Astrocyte (in vitro differentiated cells and primary cell): ENCODE measurements at regions not wholly inside any gene's neighbourhood (a gene's known extent, or its start where the extent isn't known, plus 50 kb on each side); places are given as distances from the start of the nearest gene placed in this dataset.

Experiments
- DNase-seq: peaks from one replicate; pipeline ENCODE4 v3.0.0-alpha.2; 2010; ENCODE audit warnings: low read depth
- FAIRE-seq: peaks from 2 replicates; lab custom pipeline; 2011; peaks lifted over from hg19 to GRCh38; lab: Jason Lieb, UNC
- H2AFZ ChIP-seq: 2 replicates; pipeline ENCODE4 v1.6.0; 2012; ENCODE audit warnings: low read depth, low read length, inconsistent platforms
- H3K27ac ChIP-seq: 2 replicates; pipeline ENCODE4 v1.5.1; 2011; ENCODE audit warnings: low read depth, low read length, inconsistent platforms
- H3K27me3 ChIP-seq: 2 replicates; pipeline ENCODE4 v1.6.0; 2011; ENCODE audit warnings: low read length, inconsistent platforms; ENCODE audit not compliant: insufficient read depth
- H3K36me3 ChIP-seq: 2 replicates; pipeline ENCODE4 v1.5.1; 2011; ENCODE audit warnings: low read length, inconsistent platforms; ENCODE audit not compliant: insufficient read depth
- H3K4me1 ChIP-seq: 2 replicates; pipeline ENCODE4 v1.5.1; 2011; ENCODE audit warnings: low read length, inconsistent platforms; ENCODE audit not compliant: insufficient read depth
- H3K4me2 ChIP-seq: 2 replicates; pipeline ENCODE4 v1.6.0; 2012; ENCODE audit warnings: low read length, inconsistent platforms
- H3K4me3 ChIP-seq: 2 replicates; pipeline ENCODE4 v1.5.1; 2011; ENCODE audit warnings: low read depth, mild to moderate bottlenecking, low read length, inconsistent platforms; ENCODE audit not compliant: insufficient read depth
- H3K79me2 ChIP-seq: 2 replicates; pipeline ENCODE4 v1.6.0; 2012; ENCODE audit warnings: mild to moderate bottlenecking, low read length, inconsistent platforms; ENCODE audit not compliant: insufficient read depth
- H3K9ac ChIP-seq: 2 replicates; pipeline ENCODE4 v1.6.0; 2012; ENCODE audit warnings: mild to moderate bottlenecking, low read length, inconsistent platforms
- H3K9me3 ChIP-seq: 2 replicates; pipeline ENCODE4 v1.5.1; 2012; ENCODE audit warnings: low read depth, mild to moderate bottlenecking, low read length, inconsistent platforms; ENCODE audit not compliant: insufficient read depth
- H4K20me1 ChIP-seq: 2 replicates; pipeline ENCODE4 v1.6.0; 2012; ENCODE audit warnings: low read length, inconsistent platforms; ENCODE audit not compliant: insufficient read depth
- H3K27ac Mint-ChIP-seq: one replicate; pipeline ENCODE4 v1.8.0; 2021; ENCODE audit warnings: mild to moderate bottlenecking, mixed read lengths; ENCODE audit not compliant: unreplicated experiment
- H3K27me3 Mint-ChIP-seq: one replicate; pipeline ENCODE4 v1.8.0; 2021; ENCODE audit warnings: low read depth, mixed read lengths; ENCODE audit not compliant: unreplicated experiment
- H3K36me3 Mint-ChIP-seq: one replicate; pipeline ENCODE4 v1.8.0; 2021; ENCODE audit warnings: low read depth, mixed read lengths; ENCODE audit not compliant: unreplicated experiment
- H3K4me1 Mint-ChIP-seq: one replicate; pipeline ENCODE4 v1.8.0; 2021; ENCODE audit warnings: low read depth, mixed read lengths; ENCODE audit not compliant: unreplicated experiment
- H3K4me3 Mint-ChIP-seq: one replicate; pipeline ENCODE4 v1.8.0; 2021; ENCODE audit warnings: mild to moderate bottlenecking, moderate library complexity, mixed read lengths; ENCODE audit not compliant: unreplicated experiment
- H3K9me3 Mint-ChIP-seq: one replicate; pipeline ENCODE4 v1.8.0; 2021; ENCODE audit warnings: mild to moderate bottlenecking, mixed read lengths; ENCODE audit not compliant: unreplicated experiment
- CTCF ChIP-seq: IDR thresholded peaks from 2 replicates; pipeline ENCODE4 v1.5.1; 2011; ENCODE audit warnings: low read depth, mild to moderate bottlenecking, inconsistent platforms, low read length, moderate library complexity; ENCODE audit not compliant: insufficient read depth
- EZH2 ChIP-seq: IDR thresholded peaks from 2 replicates; pipeline ENCODE4 v1.6.1; 2012; ENCODE audit warnings: mild to moderate bottlenecking, low read length, inconsistent platforms; ENCODE audit not compliant: insufficient read depth

GRCh38 chr2:188919824-188920223 lies 54.3 kb upstream of the COL3A1 start:
- TF ChIP-seq EZH2 (no peak), CTCF (no peak)
- Histone ChIP-seq H3K79me2 (no peaks in the 10 kb centered on the region), H3K4me1 (no peaks in the 10 kb centered on the region), H3K27ac (no peak overlapping the region), H3K4me3 (no peak overlapping the region), H3K9me3 (peaks cover under 1% of the 10 kb centered on the region), H3K27me3 (no peaks in the 10 kb centered on the region), H3K4me2 (no peak overlapping the region), H2AFZ (no peak overlapping the region), H3K36me3 (no peaks in the 10 kb centered on the region), H3K9ac (no peak overlapping the region), H4K20me1 (no peaks in the 10 kb centered on the region)
- Mint-ChIP-seq H3K9me3 (peaks cover 7% of the 10 kb centered on the region), H3K27ac (no peak overlapping the region), H3K4me1 (peaks cover 2% of the 10 kb centered on the region), H3K4me3 (no peak overlapping the region), H3K36me3 (no peaks in the 10 kb centered on the region), H3K27me3 (no peaks in the 10 kb centered on the region)
- no peak for DNase-seq
- FAIRE-seq, result no peak

- Histone ChIP-seq H3K4me1 (no peaks in the 10 kb centered on the region), H3K36me3 (no peaks in the 10 kb centered on the region), H3K4me3 (no peak overlapping the region), H3K9ac (no peak overlapping the region), H3K9me3 (peaks cover 3% of the 10 kb centered on the region), H3K27ac (no peak overlapping the region), H4K20me1 (no peaks in the 10 kb centered on the region), H2AFZ (no peak overlapping the region), H3K27me3 (no peaks in the 10 kb centered on the region), H3K79me2 (no peaks in the 10 kb centered on the region), H3K4me2 (no peak overlapping the region)
- Mint-ChIP-seq H3K27me3 (no peaks in the 10 kb centered on the region), H3K4me1 (no peaks in the 10 kb centered on the region), H3K9me3 (peaks cover 11% of the 10 kb centered on the region), H3K4me3 (no peak overlapping the region), H3K36me3 (no peaks in the 10 kb centered on the region), H3K27ac (no peak overlapping the region)
- FAIRE-seq (no peak), DNase-seq (no peak)
- TF ChIP-seq EZH2, result no peak
- no peak for TF ChIP-seq CTCF
These were observed 52.0 kb upstream of the COL3A1 start for GRCh38 chr2:188922191-188922590.
